ENCODE measurements at regions not wholly inside any gene's neighbourhood (a gene's known extent, or its start where the extent isn't known, plus 50 kb on each side); places are given as distances from the start of the nearest gene placed in this dataset.
"Not testable (repeated sequence)": the region's sequence is repeated elsewhere in the genome, so short reads cannot be mapped to it uniquely, and the experiment has no call there.

- Mint-ChIP-seq H3K4me3 (no peak overlapping the region), H3K27ac (no peak overlapping the region), H3K4me1 (no peaks in the 10 kb centered on the region), H3K36me3 (ENCODE audit: low read depth) (no peaks in the 10 kb centered on the region), H3K27me3 (peaks cover 6% of the 10 kb centered on the region)
- ATAC-seq (no peak), DNase-seq (no peak)
- H3K9me3 ChIP-seq (ENCODE audit: control insufficient read depth, low read length, poor library complexity, severe bottlenecking) = no peaks in the 10 kb centered on the region
Observed at GRCh38 chr18:5707586-5707985, 163.8 kb upstream of the EPB41L3 start.

- H3K9me3 ChIP-seq (ENCODE audit: control insufficient read depth, low read length, poor library complexity, severe bottlenecking) = no peaks in the 10 kb centered on the region
- H3K4me1 Mint-ChIP-seq = no peaks in the 10 kb centered on the region
- ATAC-seq = no peak
- no peaks in the 10 kb centered on the region for H3K36me3 Mint-ChIP-seq (ENCODE audit: low read depth)
- H3K4me3 Mint-ChIP-seq = no peak overlapping the region
- no peak overlapping the region for H3K27ac Mint-ChIP-seq
- peaks cover 6% of the 10 kb centered on the region for H3K27me3 Mint-ChIP-seq
- DNase-seq = no peak
Observed at GRCh38 chr18:5705393-5705792, 161.6 kb upstream of the EPB41L3 start.

- no peaks in the 10 kb centered on the region for H3K9me3 ChIP-seq (ENCODE audit: control insufficient read depth, low read length, poor library complexity, severe bottlenecking)
- Mint-ChIP-seq H3K27ac (no peak overlapping the region), H3K36me3 (ENCODE audit: low read depth) (no peaks in the 10 kb centered on the region), H3K4me1 (no peaks in the 10 kb centered on the region), H3K27me3 (peaks cover 6% of the 10 kb centered on the region), H3K4me3 (no peak overlapping the region)
- ATAC-seq = no peak
- no peak for DNase-seq
Observed at GRCh38 chr18:5704847-5705246, 161.1 kb upstream of the EPB41L3 start.

GRCh38 chr18:5702016-5702415 lies 158.2 kb upstream of the EPB41L3 start:
- H3K4me1 Mint-ChIP-seq; H3K36me3 Mint-ChIP-seq (ENCODE audit: low read depth); H3K27ac Mint-ChIP-seq; H3K27me3 Mint-ChIP-seq; H3K9me3 ChIP-seq (ENCODE audit: control insufficient read depth, low read length, poor library complexity, severe bottlenecking); ATAC-seq; H3K4me3 Mint-ChIP-seq; DNase-seq: not testable (repeated sequence)

- no peaks in the 10 kb centered on the region for H3K9me3 ChIP-seq (ENCODE audit: control insufficient read depth, low read length, poor library complexity, severe bottlenecking)
- H3K27ac Mint-ChIP-seq = no peak overlapping the region
- H3K36me3 Mint-ChIP-seq (ENCODE audit: low read depth) = no peaks in the 10 kb centered on the region
- no peak overlapping the region for H3K4me3 Mint-ChIP-seq
- no peak for ATAC-seq
- DNase-seq = no peak
- H3K27me3 Mint-ChIP-seq = peaks cover 11% of the 10 kb centered on the region
- H3K4me1 Mint-ChIP-seq = no peaks in the 10 kb centered on the region
Observed at GRCh38 chr18:5693699-5694294, 150.0 kb upstream of the EPB41L3 start.

GRCh38 chr18:5678779-5679406 lies 135.1 kb upstream of the EPB41L3 start:
- no peaks in the 10 kb centered on the region for H3K27me3 Mint-ChIP-seq
- H3K9me3 ChIP-seq (ENCODE audit: control insufficient read depth, low read length, poor library complexity, severe bottlenecking) = no peaks in the 10 kb centered on the region
- no peak for DNase-seq
- ATAC-seq = no peak
- no peak overlapping the region for H3K4me3 Mint-ChIP-seq
- no peaks in the 10 kb centered on the region for H3K4me1 Mint-ChIP-seq
- H3K27ac Mint-ChIP-seq = no peak overlapping the region
- no peaks in the 10 kb centered on the region for H3K36me3 Mint-ChIP-seq (ENCODE audit: low read depth)

- ATAC-seq (no peak), DNase-seq (no peak)
- H3K36me3 Mint-ChIP-seq (ENCODE audit: low read depth) = no peaks in the 10 kb centered on the region
- H3K4me3 Mint-ChIP-seq = no peak overlapping the region
- no peaks in the 10 kb centered on the region for H3K4me1 Mint-ChIP-seq
- H3K27ac Mint-ChIP-seq = no peak overlapping the region
- H3K27me3 Mint-ChIP-seq = no peaks in the 10 kb centered on the region
- H3K9me3 ChIP-seq (ENCODE audit: control insufficient read depth, low read length, poor library complexity, severe bottlenecking) = no peaks in the 10 kb centered on the region
Observed at GRCh38 chr18:5678278-5678677, 134.5 kb upstream of the EPB41L3 start.

- DNase-seq (no peak), ATAC-seq (no peak)
- Mint-ChIP-seq H3K4me1 (no peaks in the 10 kb centered on the region), H3K27ac (no peak overlapping the region), H3K27me3 (no peaks in the 10 kb centered on the region), H3K4me3 (no peak overlapping the region), H3K36me3 (ENCODE audit: low read depth) (no peaks in the 10 kb centered on the region)
- H3K9me3 ChIP-seq (ENCODE audit: control insufficient read depth, low read length, poor library complexity, severe bottlenecking) = no peaks in the 10 kb centered on the region
Observed at GRCh38 chr18:5673616-5674015, 129.8 kb upstream of the EPB41L3 start.

- DNase-seq = no peak
- H3K9me3 ChIP-seq (ENCODE audit: control insufficient read depth, low read length, poor library complexity, severe bottlenecking) = no peaks in the 10 kb centered on the region
- Mint-ChIP-seq H3K27ac (no peak overlapping the region), H3K27me3 (no peaks in the 10 kb centered on the region), H3K36me3 (ENCODE audit: low read depth) (no peaks in the 10 kb centered on the region), H3K4me3 (no peak overlapping the region), H3K4me1 (no peaks in the 10 kb centered on the region)
- no peak for ATAC-seq
Observed at GRCh38 chr18:5669585-5669984, 125.8 kb upstream of the EPB41L3 start.

- H3K9me3 ChIP-seq (ENCODE audit: control insufficient read depth, low read length, poor library complexity, severe bottlenecking) = no peaks in the 10 kb centered on the region
- no peak overlapping the region for H3K27ac Mint-ChIP-seq
- DNase-seq = no peak
- ATAC-seq = no peak
- H3K4me1 Mint-ChIP-seq = no peaks in the 10 kb centered on the region
- no peaks in the 10 kb centered on the region for H3K36me3 Mint-ChIP-seq (ENCODE audit: low read depth)
- H3K4me3 Mint-ChIP-seq = no peak overlapping the region
- H3K27me3 Mint-ChIP-seq = no peaks in the 10 kb centered on the region
Observed at GRCh38 chr18:5668087-5668715, 124.4 kb upstream of the EPB41L3 start.

- Mint-ChIP-seq H3K27ac (no peak overlapping the region), H3K4me1 (no peaks in the 10 kb centered on the region), H3K4me3 (no peak overlapping the region), H3K36me3 (ENCODE audit: low read depth) (no peaks in the 10 kb centered on the region), H3K27me3 (no peaks in the 10 kb centered on the region)
- no peak for DNase-seq
- H3K9me3 ChIP-seq (ENCODE audit: control insufficient read depth, low read length, poor library complexity, severe bottlenecking) = no peaks in the 10 kb centered on the region
- ATAC-seq = no peak
Observed at GRCh38 chr18:5667356-5667755, 123.6 kb upstream of the EPB41L3 start.

GRCh38 chr18:5662586-5663090 lies 118.8 kb upstream of the EPB41L3 start:
- no peak for DNase-seq
- Mint-ChIP-seq H3K27ac (no peak overlapping the region), H3K27me3 (no peaks in the 10 kb centered on the region), H3K4me1 (no peaks in the 10 kb centered on the region), H3K4me3 (no peak overlapping the region), H3K36me3 (ENCODE audit: low read depth) (no peaks in the 10 kb centered on the region)
- H3K9me3 ChIP-seq (ENCODE audit: control insufficient read depth, low read length, poor library complexity, severe bottlenecking) = no peaks in the 10 kb centered on the region
- no peak for ATAC-seq

GRCh38 chr18:5661179-5661578 lies 117.4 kb upstream of the EPB41L3 start:
- H3K36me3 Mint-ChIP-seq (ENCODE audit: low read depth) = no peaks in the 10 kb centered on the region
- H3K27ac Mint-ChIP-seq = no peak overlapping the region
- ATAC-seq (no peak), DNase-seq (no peak)
- H3K4me1 Mint-ChIP-seq = no peaks in the 10 kb centered on the region
- H3K9me3 ChIP-seq (ENCODE audit: control insufficient read depth, low read length, poor library complexity, severe bottlenecking) = no peaks in the 10 kb centered on the region
- peaks cover 5% of the 10 kb centered on the region for H3K27me3 Mint-ChIP-seq
- no peak overlapping the region for H3K4me3 Mint-ChIP-seq

GRCh38 chr18:5653802-5654201 lies 110.0 kb upstream of the EPB41L3 start:
- no peaks in the 10 kb centered on the region for H3K9me3 ChIP-seq (ENCODE audit: control insufficient read depth, low read length, poor library complexity, severe bottlenecking)
- no peak for ATAC-seq
- Mint-ChIP-seq H3K27me3 (peaks cover 14% of the 10 kb centered on the region), H3K4me1 (no peaks in the 10 kb centered on the region), H3K4me3 (no peak overlapping the region), H3K36me3 (ENCODE audit: low read depth) (no peaks in the 10 kb centered on the region), H3K27ac (no peak overlapping the region)
- DNase-seq = no peak

Data from T-helper 17 cell (primary cell).